HG03175 (cell line): ENCODE measurements at regions not wholly inside any gene's neighbourhood (a gene's known extent, or its start where the extent isn't known, plus 50 kb on each side); places are given as distances from the start of the nearest gene placed in this dataset.

Experiments used
- ATAC-seq: cut with Tn5 transposase; IDR thresholded peaks from one replicate; pipeline ENCODE4 v1.9.1; 2021; ENCODE audit warnings: mild to moderate bottlenecking, moderate library complexity; ENCODE audit not compliant: unreplicated experiment

- ATAC-seq: no peak
Measured at GRCh38 chr20:59376109-59376841, 75.9 kb downstream of the EDN3 start.

GRCh38 chr20:59376998-59377397 is 76.6 kb downstream of the EDN3 start:
- ATAC-seq: no peak

GRCh38 chr20:59377842-59378241 is 77.4 kb downstream of the EDN3 start:
- ATAC-seq: no peak

GRCh38 chr20:59378396-59378795 is 78.0 kb downstream of the EDN3 start:
- no peak for ATAC-seq

DNA sequence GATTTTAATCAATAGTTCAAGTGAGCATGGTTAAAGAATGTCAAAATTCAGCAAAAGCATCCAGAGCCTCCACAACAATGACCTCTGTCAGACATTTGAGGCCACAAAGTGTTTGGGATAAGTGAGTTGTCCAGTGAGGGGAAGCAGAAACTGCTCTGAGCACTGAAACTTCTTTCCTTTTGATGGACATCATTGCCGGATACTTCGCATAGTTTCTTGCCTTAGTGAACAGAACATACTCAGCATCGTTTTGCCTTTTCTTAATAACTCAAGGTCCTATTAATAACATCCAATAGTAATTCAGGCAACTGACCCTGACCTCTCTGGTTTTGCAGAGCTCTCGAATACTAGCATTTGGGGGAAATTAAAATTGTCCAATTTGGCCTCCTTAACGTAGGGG is 78.6 kb downstream of the EDN3 start:
- no peak for ATAC-seq

DNA sequence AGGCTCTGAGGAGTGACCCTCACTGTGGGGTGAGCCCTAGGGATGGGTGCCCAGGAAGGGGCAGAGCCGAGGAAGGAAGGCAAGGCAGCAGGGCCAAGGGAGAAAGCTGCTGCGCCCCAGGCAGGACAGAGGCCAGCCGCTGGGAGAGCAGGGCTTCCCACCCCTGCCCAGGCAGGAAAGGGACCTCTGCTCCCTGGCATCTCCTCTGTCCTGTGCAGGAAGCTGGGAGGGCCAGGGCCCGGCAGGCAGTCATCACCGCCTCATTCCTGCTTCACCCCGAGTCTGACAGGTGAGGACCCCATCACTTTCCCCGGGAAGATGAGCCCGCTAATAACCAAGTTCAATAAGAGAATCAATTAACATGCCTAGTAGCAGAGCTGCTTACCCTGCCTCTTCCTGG is 81.3 kb downstream of the EDN3 start:
- no peak for ATAC-seq

- no peak for ATAC-seq
Measured at GRCh38 chr20:59382157-59382725, 81.8 kb downstream of the EDN3 start.

DNA sequence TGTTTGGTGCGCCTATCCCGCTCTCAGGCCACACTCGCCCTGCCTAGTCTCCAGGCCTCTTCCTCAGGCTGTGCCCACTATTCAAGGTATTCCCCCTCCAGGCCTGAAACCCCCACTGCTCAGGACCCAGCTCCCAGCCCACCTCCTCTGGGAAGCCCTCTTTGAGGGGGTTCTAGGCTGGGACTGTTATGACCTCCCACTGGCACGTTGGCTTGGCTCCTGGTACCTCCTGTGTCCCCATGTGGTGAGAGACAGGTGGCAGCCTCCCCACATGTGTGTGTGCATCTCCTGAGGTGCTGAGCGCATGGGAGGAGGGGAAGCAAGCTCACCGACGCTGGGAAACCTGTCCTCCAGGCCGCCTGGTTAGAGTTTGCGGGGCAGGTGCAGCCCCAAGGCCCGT is 82.5 kb downstream of the EDN3 start:
- no peak for ATAC-seq

GRCh38 chr20:59385038-59385437 is 84.6 kb downstream of the EDN3 start:
- no peak for ATAC-seq

DNA sequence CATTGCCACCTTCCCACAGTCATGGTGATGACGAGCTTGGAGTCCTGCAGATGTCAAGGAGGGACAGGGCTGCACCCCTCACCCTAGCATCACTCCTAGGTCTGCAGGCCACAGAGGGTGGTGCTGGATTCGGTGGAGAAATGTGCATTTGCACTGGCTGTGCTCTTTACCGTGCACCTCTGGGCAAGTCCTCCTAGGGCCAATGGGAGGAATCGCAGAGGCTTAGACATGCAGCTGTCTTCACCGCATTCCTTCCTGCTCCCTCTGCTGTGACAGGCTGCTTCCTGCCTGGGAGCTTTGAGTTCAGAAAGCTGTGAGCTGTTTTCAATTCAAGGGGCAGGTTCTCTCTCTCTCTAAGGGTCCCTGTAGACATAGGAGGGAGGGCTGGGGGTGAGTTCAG is 85.1 kb downstream of the EDN3 start:
- ATAC-seq: no peak

GRCh38 chr20:59386809-59387208 is 86.4 kb downstream of the EDN3 start:
- ATAC-seq: no peak

GRCh38 chr20:59387891-59388290 is 87.5 kb downstream of the EDN3 start:
- no peak for ATAC-seq

GRCh38 chr20:59388402-59388801 is 88.0 kb downstream of the EDN3 start:
- no peak for ATAC-seq

DNA sequence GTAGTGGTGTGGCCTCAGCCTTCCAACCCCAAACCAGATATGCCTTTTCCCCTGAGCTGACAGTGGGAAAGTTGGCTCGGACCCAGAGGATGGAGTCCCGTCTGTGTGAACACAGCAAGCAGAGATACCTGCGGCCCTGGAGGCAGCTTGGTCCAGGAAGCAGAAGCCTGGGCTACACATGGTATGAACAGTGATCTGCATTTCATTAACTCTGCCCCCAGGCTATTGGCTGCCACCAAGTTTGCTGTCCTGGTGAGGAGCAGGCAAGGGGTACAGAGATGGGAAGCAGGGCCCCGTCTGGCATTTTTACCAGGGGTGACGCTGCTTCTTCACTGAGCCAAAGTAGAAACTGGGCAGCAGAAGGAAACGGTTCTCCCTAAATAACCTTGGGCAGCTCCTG is 90.0 kb downstream of the EDN3 start:
- ATAC-seq: no peak

DNA sequence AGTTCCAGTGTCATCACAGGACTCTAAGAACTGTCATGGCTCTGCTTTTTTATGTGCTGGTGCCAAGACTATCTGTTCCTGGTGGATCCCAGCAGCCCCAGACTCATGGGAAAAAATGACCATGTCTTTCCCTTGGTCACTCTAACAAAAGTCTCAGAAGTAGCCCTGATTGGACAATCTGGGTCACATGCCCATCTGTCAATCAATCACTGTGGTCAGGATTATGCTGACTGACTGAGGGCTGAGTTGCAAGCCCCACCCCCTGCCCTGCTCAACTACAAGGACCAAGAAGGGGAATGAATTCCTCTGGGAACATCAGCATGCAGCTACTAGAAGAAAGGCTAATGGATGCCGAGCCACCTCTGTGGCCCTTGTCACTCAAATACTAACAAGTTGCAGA is 91.6 kb downstream of the EDN3 start:
- ATAC-seq: no peak

GRCh38 chr20:59392736-59393135 is 92.3 kb downstream of the EDN3 start:
- no peak for ATAC-seq

- ATAC-seq: no peak
Measured at GRCh38 chr20:59393142-59393541, 92.7 kb downstream of the EDN3 start.

DNA sequence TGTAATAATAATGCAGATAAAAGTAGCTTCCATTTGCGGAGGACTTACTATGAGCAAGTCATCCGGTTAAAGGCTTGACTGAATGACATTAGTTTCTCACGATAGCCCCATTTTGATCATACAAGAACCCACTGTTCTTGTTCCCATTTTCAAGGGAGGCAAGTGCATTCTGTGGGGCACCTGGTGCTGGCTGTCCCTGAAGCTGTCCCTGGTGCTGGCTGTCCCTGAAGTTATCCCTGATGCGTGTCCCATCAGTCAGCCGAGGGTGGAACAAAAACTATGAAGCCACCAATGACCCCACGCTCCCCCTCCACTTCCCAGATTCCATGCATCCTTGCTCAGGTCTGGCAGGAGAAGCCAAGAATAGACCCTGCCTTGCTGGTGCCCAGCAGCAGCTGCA is 95.3 kb downstream of the EDN3 start:
- ATAC-seq: no peak

- no peak for ATAC-seq
Measured at GRCh38 chr20:59398537-59399205, 98.3 kb downstream of the EDN3 start.

- no peak for ATAC-seq
Measured at GRCh38 chr20:59399426-59400099, 99.2 kb downstream of the EDN3 start.

GRCh38 chr20:59400708-59401107 is 100.3 kb downstream of the EDN3 start:
- no peak for ATAC-seq

- ATAC-seq: no peak
Measured at GRCh38 chr20:59402681-59403080, 102.3 kb downstream of the EDN3 start.
